ENCODE measurements at regions not wholly inside any gene's neighbourhood (a gene's known extent, or its start where the extent isn't known, plus 50 kb on each side); places are given as distances from the start of the nearest gene placed in this dataset.

GRCh38 chr20:60070791-60071190 lies 112.6 kb downstream of the CDH26 start:
- TF ChIP-seq TAF1 (IDR thresholded peaks at IDR 0.05; ENCODE audit: borderline replicate concordance, insufficient read depth, low read length): no peak
- TF ChIP-seq POLR2AphosphoS5 (IDR thresholded peaks at IDR 0.05; ENCODE audit: low read depth, low read length): no peak
- TF ChIP-seq SIN3A (IDR thresholded peaks at IDR 0.05; ENCODE audit: borderline replicate concordance, insufficient read depth, low read length): no peak
- no peak for TF ChIP-seq FOXP2 (optimal IDR thresholded peaks at IDR 0.05; ENCODE audit: borderline replicate concordance, extremely low read depth, extremely low read length, insufficient read depth)
- no peak for TF ChIP-seq REST (IDR thresholded peaks at IDR 0.05; ENCODE audit: insufficient read depth in 1 of 2, low read depth in 2 of 2, low read length in 2 of 2)

- no peak for TF ChIP-seq TAF1 (IDR thresholded peaks at IDR 0.05; ENCODE audit: borderline replicate concordance, insufficient read depth, low read length)
- TF ChIP-seq FOXP2 (optimal IDR thresholded peaks at IDR 0.05; ENCODE audit: borderline replicate concordance, extremely low read depth, extremely low read length, insufficient read depth): no peak
- no peak for TF ChIP-seq POLR2AphosphoS5 (IDR thresholded peaks at IDR 0.05; ENCODE audit: low read depth, low read length)
- no peak for TF ChIP-seq SIN3A (IDR thresholded peaks at IDR 0.05; ENCODE audit: borderline replicate concordance, insufficient read depth, low read length)
- no peak for TF ChIP-seq REST (IDR thresholded peaks at IDR 0.05; ENCODE audit: insufficient read depth in 1 of 2, low read depth in 2 of 2, low read length in 2 of 2)
These were observed 113.7 kb downstream of the CDH26 start for GRCh38 chr20:60071965-60072364.

GRCh38 chr20:60073086-60073485 lies 114.9 kb downstream of the CDH26 start:
- no peak for TF ChIP-seq FOXP2 (optimal IDR thresholded peaks at IDR 0.05; ENCODE audit: borderline replicate concordance, extremely low read depth, extremely low read length, insufficient read depth)
- TF ChIP-seq TAF1 (IDR thresholded peaks at IDR 0.05; ENCODE audit: borderline replicate concordance, insufficient read depth, low read length): no peak
- no peak for TF ChIP-seq SIN3A (IDR thresholded peaks at IDR 0.05; ENCODE audit: borderline replicate concordance, insufficient read depth, low read length)
- TF ChIP-seq REST (IDR thresholded peaks at IDR 0.05; ENCODE audit: insufficient read depth in 1 of 2, low read depth in 2 of 2, low read length in 2 of 2): no peak
- TF ChIP-seq POLR2AphosphoS5 (IDR thresholded peaks at IDR 0.05; ENCODE audit: low read depth, low read length): no peak

DNA sequence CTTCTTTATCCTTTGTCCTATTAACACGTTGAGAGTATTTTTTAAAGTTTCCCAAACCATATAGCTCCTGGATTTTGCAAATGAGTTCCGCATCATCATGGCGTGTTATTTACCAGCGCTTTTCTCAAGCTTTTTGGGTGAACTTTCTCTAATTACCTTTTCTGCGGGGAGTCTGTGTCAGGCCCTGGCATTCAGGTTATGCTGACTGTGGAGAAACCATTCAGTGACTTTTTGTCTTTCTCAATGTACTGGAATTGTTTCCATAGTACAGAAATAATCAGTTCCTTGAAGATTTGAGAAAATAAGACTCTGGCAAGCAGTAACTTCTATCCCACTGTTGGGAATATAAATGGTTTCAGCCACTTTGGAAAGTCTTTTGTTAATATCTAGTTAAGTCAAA lies 115.3 kb downstream of the CDH26 start:
- TF ChIP-seq REST (IDR thresholded peaks at IDR 0.05; ENCODE audit: insufficient read depth in 1 of 2, low read depth in 2 of 2, low read length in 2 of 2) (no peak), TAF1 (IDR thresholded peaks at IDR 0.05; ENCODE audit: borderline replicate concordance, insufficient read depth, low read length) (no peak), SIN3A (IDR thresholded peaks at IDR 0.05; ENCODE audit: borderline replicate concordance, insufficient read depth, low read length) (no peak), FOXP2 (optimal IDR thresholded peaks at IDR 0.05; ENCODE audit: borderline replicate concordance, extremely low read depth, extremely low read length, insufficient read depth) (no peak), POLR2AphosphoS5 (IDR thresholded peaks at IDR 0.05; ENCODE audit: low read depth, low read length) (no peak)

GRCh38 chr20:60074276-60074675 lies 116.1 kb downstream of the CDH26 start:
- no peak for TF ChIP-seq POLR2AphosphoS5 (IDR thresholded peaks at IDR 0.05; ENCODE audit: low read depth, low read length)
- no peak for TF ChIP-seq SIN3A (IDR thresholded peaks at IDR 0.05; ENCODE audit: borderline replicate concordance, insufficient read depth, low read length)
- TF ChIP-seq TAF1 (IDR thresholded peaks at IDR 0.05; ENCODE audit: borderline replicate concordance, insufficient read depth, low read length): no peak
- no peak for TF ChIP-seq REST (IDR thresholded peaks at IDR 0.05; ENCODE audit: insufficient read depth in 1 of 2, low read depth in 2 of 2, low read length in 2 of 2)
- no peak for TF ChIP-seq FOXP2 (optimal IDR thresholded peaks at IDR 0.05; ENCODE audit: borderline replicate concordance, extremely low read depth, extremely low read length, insufficient read depth)

Measured in PFSK-1 (cell line).